Neural cell (in vitro differentiated cells): ENCODE measurements at regions not wholly inside any gene's neighbourhood (a gene's known extent, or its start where the extent isn't known, plus 50 kb on each side); places are given as distances from the start of the nearest gene placed in this dataset.

Experiments
- H2AFZ ChIP-seq: fragments of 200-600, 300-800 bp; sonication (generic), shearing (Covaris generic); 2 replicates; pipeline ENCODE4 v1.6.0; 2014; ENCODE audit warnings: low read depth, mild to moderate bottlenecking, antibody characterized with exemption, low read length, moderate library complexity
- H3F3A ChIP-seq: fragments of 200-600 bp; shearing (Covaris generic); 2 replicates; pipeline ENCODE4 v1.6.1; 2016; ENCODE audit warnings: mild to moderate bottlenecking, moderate library complexity, mixed read lengths, antibody characterized with exemption, low read length; ENCODE audit not compliant: insufficient read depth, poor library complexity, severe bottlenecking
- H3K27ac ChIP-seq: fragments of 200-600, 300-800 bp; sonication (generic), shearing (Covaris generic); 2 replicates; pipeline ENCODE4 v1.5.1; 2014; ENCODE audit warnings: mild to moderate bottlenecking, low read length, moderate library complexity
- H3K27me3 ChIP-seq: fragments of 300-800, 200-600 bp; sonication (generic), shearing (Covaris generic); 2 replicates; pipeline ENCODE4 v1.6.0; 2014; ENCODE audit warnings: mild to moderate bottlenecking, low read depth, low read length, moderate library complexity; ENCODE audit not compliant: insufficient read depth
- H3K36me3 ChIP-seq: fragments of 300-800, 200-600 bp; sonication (generic), shearing (Covaris generic); 2 replicates; pipeline ENCODE4 v1.5.1; 2014; ENCODE audit warnings: mild to moderate bottlenecking, antibody characterized with exemption, low read length, moderate library complexity; ENCODE audit not compliant: insufficient read depth
- H3K4me2 ChIP-seq: fragments of 300-800, 200-600 bp; sonication (generic), shearing (Covaris generic); 2 replicates; pipeline ENCODE4 v1.6.0; 2014; ENCODE audit warnings: mild to moderate bottlenecking, low read length
- H3K4me3 ChIP-seq: fragments of 300-800, 200-600 bp; sonication (generic), shearing (Covaris generic); 2 replicates; pipeline ENCODE4 v1.5.1; 2014; ENCODE audit warnings: mild to moderate bottlenecking, low read length, moderate library complexity
- H3K79me2 ChIP-seq: fragments of 200-600 bp; shearing (Covaris generic); replicated peaks from 2 replicates; pipeline ENCODE4 v1.6.0; 2014; ENCODE audit warnings: mild to moderate bottlenecking, low read length, moderate library complexity; ENCODE audit not compliant: insufficient read depth
- H3K9ac ChIP-seq: fragments of 300-800, 200-600 bp; sonication (generic), shearing (Covaris generic); 2 replicates; pipeline ENCODE4 v1.6.1; 2016; ENCODE audit warnings: mild to moderate bottlenecking, low read length, mixed read lengths
- H3K9me2 ChIP-seq: fragments of 200-600 bp; shearing (Covaris generic); 2 replicates; pipeline ENCODE4 v1.6.1; 2016; ENCODE audit warnings: mild to moderate bottlenecking, low read length, mixed read lengths; ENCODE audit not compliant: insufficient read depth
- H3K9me3 ChIP-seq: fragments of 200-600, 300-800 bp; sonication (generic), shearing (Covaris generic); 2 replicates; pipeline ENCODE4 v1.6.1; 2016; ENCODE audit warnings: mild to moderate bottlenecking, mixed run types, low read length, moderate library complexity, mixed read lengths
- H4K20me1 ChIP-seq: fragments of 200-600 bp; shearing (Covaris generic); 2 replicates; pipeline ENCODE4 v1.6.1; 2016; ENCODE audit warnings: mild to moderate bottlenecking, mixed run types; ENCODE audit not compliant: insufficient read depth
- EP300 ChIP-seq: fragments of 450-650 bp; conservative IDR thresholded peaks from 2 replicates; pipeline ENCODE4 v1.6.1; 2014; ENCODE audit warnings: antibody characterized with exemption, mild to moderate bottlenecking, moderate library complexity; ENCODE audit not compliant: poor library complexity, severe bottlenecking
- EZH2 ChIP-seq: fragments of 200-600, 300-800 bp; shearing (Covaris generic), sonication (generic); IDR thresholded peaks from 2 replicates; pipeline ENCODE4 v1.6.1; 2014; ENCODE audit warnings: antibody characterized with exemption, low read length, borderline replicate concordance, mild to moderate bottlenecking; ENCODE audit not compliant: insufficient read depth, poor library complexity, severe bottlenecking
- MXI1 ChIP-seq: fragments of 450-650 bp; conservative IDR thresholded peaks from 2 replicates; pipeline ENCODE4 v1.6.1; 2014; ENCODE audit warnings: antibody characterized with exemption, mild to moderate bottlenecking; ENCODE audit not compliant: poor library complexity, severe bottlenecking
- POLR2AphosphoS5 ChIP-seq: IDR thresholded peaks from 2 replicates; pipeline ENCODE4 v1.6.1; 2012
- RAD21 ChIP-seq: fragments of 450-650 bp; conservative IDR thresholded peaks from 2 replicates; pipeline ENCODE4 v1.6.1; 2014; ENCODE audit warnings: antibody characterized with exemption, mild to moderate bottlenecking, moderate library complexity
- SMC3 ChIP-seq: fragments of 450-650 bp; conservative IDR thresholded peaks from 2 replicates; pipeline ENCODE4 v1.6.1; 2014; ENCODE audit warnings: antibody characterized with exemption, mild to moderate bottlenecking, moderate library complexity; ENCODE audit not compliant: poor library complexity
- TAF1 ChIP-seq: IDR thresholded peaks from 2 replicates; pipeline ENCODE4 v1.6.1; 2012; ENCODE audit warnings: low read depth
- TF ChIP-seq, protein P1 (sequence below): IDR thresholded peaks from 2 replicates; pipeline ENCODE4 v1.6.1; 2012; ENCODE audit warnings: borderline replicate concordance
- TF ChIP-seq, protein P2 (sequence below): fragments of 450-650 bp; IDR thresholded peaks from 2 replicates; pipeline ENCODE4 v1.5.1; 2014; ENCODE audit warnings: antibody characterized with exemption, mild to moderate bottlenecking, moderate library complexity; ENCODE audit not compliant: poor library complexity, severe bottlenecking

- H3K9ac ChIP-seq: no peak overlapping the region
- H3K27ac ChIP-seq: no peak overlapping the region
- no peaks in the 10 kb centered on the region for H3F3A ChIP-seq
- H2AFZ ChIP-seq: no peak overlapping the region
- H3K27me3 ChIP-seq: no peaks in the 10 kb centered on the region
- no peak overlapping the region for H3K4me2 ChIP-seq
- H3K9me2 ChIP-seq: no peaks in the 10 kb centered on the region
- H3K36me3 ChIP-seq: no peaks in the 10 kb centered on the region
- H3K9me3 ChIP-seq: no peaks in the 10 kb centered on the region
- no peaks in the 10 kb centered on the region for H4K20me1 ChIP-seq
- H3K4me3 ChIP-seq: no peak overlapping the region
- H3K79me2 ChIP-seq: no peaks in the 10 kb centered on the region
- TF ChIP-seq POLR2AphosphoS5: no peak
- no peak for TF ChIP-seq EP300
- TF ChIP-seq, protein P1, sequence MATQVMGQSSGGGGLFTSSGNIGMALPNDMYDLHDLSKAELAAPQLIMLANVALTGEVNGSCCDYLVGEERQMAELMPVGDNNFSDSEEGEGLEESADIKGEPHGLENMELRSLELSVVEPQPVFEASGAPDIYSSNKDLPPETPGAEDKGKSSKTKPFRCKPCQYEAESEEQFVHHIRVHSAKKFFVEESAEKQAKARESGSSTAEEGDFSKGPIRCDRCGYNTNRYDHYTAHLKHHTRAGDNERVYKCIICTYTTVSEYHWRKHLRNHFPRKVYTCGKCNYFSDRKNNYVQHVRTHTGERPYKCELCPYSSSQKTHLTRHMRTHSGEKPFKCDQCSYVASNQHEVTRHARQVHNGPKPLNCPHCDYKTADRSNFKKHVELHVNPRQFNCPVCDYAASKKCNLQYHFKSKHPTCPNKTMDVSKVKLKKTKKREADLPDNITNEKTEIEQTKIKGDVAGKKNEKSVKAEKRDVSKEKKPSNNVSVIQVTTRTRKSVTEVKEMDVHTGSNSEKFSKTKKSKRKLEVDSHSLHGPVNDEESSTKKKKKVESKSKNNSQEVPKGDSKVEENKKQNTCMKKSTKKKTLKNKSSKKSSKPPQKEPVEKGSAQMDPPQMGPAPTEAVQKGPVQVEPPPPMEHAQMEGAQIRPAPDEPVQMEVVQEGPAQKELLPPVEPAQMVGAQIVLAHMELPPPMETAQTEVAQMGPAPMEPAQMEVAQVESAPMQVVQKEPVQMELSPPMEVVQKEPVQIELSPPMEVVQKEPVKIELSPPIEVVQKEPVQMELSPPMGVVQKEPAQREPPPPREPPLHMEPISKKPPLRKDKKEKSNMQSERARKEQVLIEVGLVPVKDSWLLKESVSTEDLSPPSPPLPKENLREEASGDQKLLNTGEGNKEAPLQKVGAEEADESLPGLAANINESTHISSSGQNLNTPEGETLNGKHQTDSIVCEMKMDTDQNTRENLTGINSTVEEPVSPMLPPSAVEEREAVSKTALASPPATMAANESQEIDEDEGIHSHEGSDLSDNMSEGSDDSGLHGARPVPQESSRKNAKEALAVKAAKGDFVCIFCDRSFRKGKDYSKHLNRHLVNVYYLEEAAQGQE: no peak
- TF ChIP-seq RAD21: no peak
- TF ChIP-seq, protein P2, sequence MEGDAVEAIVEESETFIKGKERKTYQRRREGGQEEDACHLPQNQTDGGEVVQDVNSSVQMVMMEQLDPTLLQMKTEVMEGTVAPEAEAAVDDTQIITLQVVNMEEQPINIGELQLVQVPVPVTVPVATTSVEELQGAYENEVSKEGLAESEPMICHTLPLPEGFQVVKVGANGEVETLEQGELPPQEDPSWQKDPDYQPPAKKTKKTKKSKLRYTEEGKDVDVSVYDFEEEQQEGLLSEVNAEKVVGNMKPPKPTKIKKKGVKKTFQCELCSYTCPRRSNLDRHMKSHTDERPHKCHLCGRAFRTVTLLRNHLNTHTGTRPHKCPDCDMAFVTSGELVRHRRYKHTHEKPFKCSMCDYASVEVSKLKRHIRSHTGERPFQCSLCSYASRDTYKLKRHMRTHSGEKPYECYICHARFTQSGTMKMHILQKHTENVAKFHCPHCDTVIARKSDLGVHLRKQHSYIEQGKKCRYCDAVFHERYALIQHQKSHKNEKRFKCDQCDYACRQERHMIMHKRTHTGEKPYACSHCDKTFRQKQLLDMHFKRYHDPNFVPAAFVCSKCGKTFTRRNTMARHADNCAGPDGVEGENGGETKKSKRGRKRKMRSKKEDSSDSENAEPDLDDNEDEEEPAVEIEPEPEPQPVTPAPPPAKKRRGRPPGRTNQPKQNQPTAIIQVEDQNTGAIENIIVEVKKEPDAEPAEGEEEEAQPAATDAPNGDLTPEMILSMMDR: no peak
- TF ChIP-seq SMC3: no peak
- TF ChIP-seq EZH2: no peak
- no peak for TF ChIP-seq TAF1
- no peak for TF ChIP-seq MXI1
Observed at GRCh38 chr2:39508198-39508597, 71.1 kb upstream of the MAP4K3 start.

GRCh38 chr2:39510140-39510539 is 73.1 kb upstream of the MAP4K3 start:
- Histone ChIP-seq H3K79me2 (no peaks in the 10 kb centered on the region), H4K20me1 (no peaks in the 10 kb centered on the region), H3K9me3 (no peaks in the 10 kb centered on the region), H3K4me3 (no peak overlapping the region), H2AFZ (no peak overlapping the region), H3K4me2 (no peak overlapping the region), H3F3A (no peaks in the 10 kb centered on the region), H3K9me2 (no peaks in the 10 kb centered on the region), H3K27ac (no peak overlapping the region), H3K27me3 (no peaks in the 10 kb centered on the region), H3K9ac (no peak overlapping the region), H3K36me3 (no peaks in the 10 kb centered on the region)
- TF ChIP-seq RAD21 (no peak), SMC3 (no peak), TAF1 (no peak), EZH2 (no peak), EP300 (no peak), MXI1 (no peak), POLR2AphosphoS5 (no peak)
- TF ChIP-seq, protein P1: no peak
